DMS114 treated with DMSO at 0.1 percent for 48 hours (cell line): ENCODE measurements at regions not wholly inside any gene's neighbourhood (a gene's known extent, or its start where the extent isn't known, plus 50 kb on each side); places are given as distances from the start of the nearest gene placed in this dataset.

Experiments
- DNase-seq: peaks from one replicate; lab custom pipeline; 2025; ENCODE audit not compliant: unreplicated experiment; lab: John Stamatoyannopoulos, UW

GRCh38 chr10:2475711-2476217, 591.6 kb upstream of the PFKP start:
- DNase-seq, result no peak

GRCh38 chr10:2471811-2472210, 595.5 kb upstream of the PFKP start:
- DNase-seq, result no peak

GRCh38 chr10:2469802-2470201, 597.5 kb upstream of the PFKP start:
- DNase-seq, result no peak

GRCh38 chr10:2464483-2464882, 602.9 kb upstream of the PFKP start:
- no peak for DNase-seq

GRCh38 chr10:2463316-2463715, 604.0 kb upstream of the PFKP start:
- DNase-seq, result no peak

GRCh38 chr10:2462581-2462980, 604.8 kb upstream of the PFKP start:
- no peak for DNase-seq

- DNase-seq, result no peak
Measured at GRCh38 chr10:2460812-2461211, 606.5 kb upstream of the PFKP start.

GRCh38 chr10:2459713-2460112, 607.6 kb upstream of the PFKP start:
- no peak for DNase-seq

- no peak for DNase-seq
Measured at GRCh38 chr10:2456834-2457233, 610.5 kb upstream of the PFKP start.

- no peak for DNase-seq
Measured at GRCh38 chr10:2445370-2445769, 622.0 kb upstream of the PFKP start.

GRCh38 chr10:2439983-2440382, 627.4 kb upstream of the PFKP start:
- DNase-seq, result no peak

GRCh38 chr10:2439000-2439399, 628.3 kb upstream of the PFKP start:
- no peak for DNase-seq

GRCh38 chr10:2438248-2438939, 629.0 kb upstream of the PFKP start:
- no peak for DNase-seq

GRCh38 chr10:2436933-2437332, 630.4 kb upstream of the PFKP start:
- no peak for DNase-seq

GRCh38 chr10:2431961-2432360, 635.4 kb upstream of the PFKP start:
- no peak for DNase-seq

- DNase-seq, result no peak
Measured at GRCh38 chr10:2427412-2427811, 639.9 kb upstream of the PFKP start.

- DNase-seq, result no peak
Measured at GRCh38 chr10:2425320-2425719, 642.0 kb upstream of the PFKP start.

- no peak for DNase-seq
Measured at GRCh38 chr10:2414562-2414961, 652.8 kb upstream of the PFKP start.

GRCh38 chr10:2414039-2414438, 653.3 kb upstream of the PFKP start:
- no peak for DNase-seq

GRCh38 chr10:2410049-2410448, 657.3 kb upstream of the PFKP start:
- no peak for DNase-seq

- DNase-seq, result no peak
Measured at GRCh38 chr10:2401459-2401858, 664.1 kb upstream of the ADARB2 start.

- no peak for DNase-seq
Measured at GRCh38 chr10:2399482-2399881, 662.2 kb upstream of the ADARB2 start.

GRCh38 chr10:2392145-2392812, 655.0 kb upstream of the ADARB2 start:
- no peak for DNase-seq
